ENCODE measurements at regions not wholly inside any gene's neighbourhood (a gene's known extent, or its start where the extent isn't known, plus 50 kb on each side); places are given as distances from the start of the nearest gene placed in this dataset.

- Histone ChIP-seq H2AFZ (ENCODE audit: low read depth, low read length, severe bottlenecking) (no peak overlapping the region), H4K20me1 (ENCODE audit: low read depth, low read length) (no peaks in the 10 kb centered on the region), H3K9me3 (ENCODE audit: insufficient read depth, low read length) (no peaks in the 10 kb centered on the region), H3K79me2 (ENCODE audit: insufficient read depth, low read length) (no peaks in the 10 kb centered on the region), H3K9me2 (replicated peaks; ENCODE audit: insufficient read depth, low read length) (no peaks in the 10 kb centered on the region), H3F3A (ENCODE audit: insufficient read depth) (no peaks in the 10 kb centered on the region), H3K27me3 (ENCODE audit: low read length) (no peaks in the 10 kb centered on the region), H3K27ac (ENCODE audit: low read depth, low read length) (no peak overlapping the region), H3K4me3 (ENCODE audit: insufficient read depth, low read length, poor library complexity, severe bottlenecking) (no peak overlapping the region), H3K36me3 (ENCODE audit: low read length) (no peaks in the 10 kb centered on the region), H3K4me2 (ENCODE audit: low read depth, low read length, poor library complexity, severe bottlenecking) (no peak overlapping the region), H3K9ac (ENCODE audit: low read length) (no peak overlapping the region)
- no peak for TF ChIP-seq CTCF (IDR thresholded peaks at IDR 0.05; ENCODE audit: insufficient read depth, low read length, poor library complexity, severe bottlenecking)
- TF ChIP-seq EZH2phosphoT487 (conservative IDR thresholded peaks at IDR 0.05; ENCODE audit: low read length): no peak
Observed at GRCh38 chr18:22637787-22638186, 220.1 kb upstream of the CTAGE1 start.

- H3K27ac ChIP-seq (ENCODE audit: low read depth, low read length): no peak overlapping the region
- no peak overlapping the region for H3K4me2 ChIP-seq (ENCODE audit: low read depth, low read length, poor library complexity, severe bottlenecking)
Observed at GRCh38 chr18:22639026-22639463, 221.3 kb upstream of the CTAGE1 start.

GRCh38 chr18:22639561-22639960, 221.8 kb upstream of the CTAGE1 start:
- Histone ChIP-seq H3K9me3 (ENCODE audit: insufficient read depth, low read length) (no peaks in the 10 kb centered on the region), H3K4me2 (ENCODE audit: low read depth, low read length, poor library complexity, severe bottlenecking) (no peak overlapping the region), H3K79me2 (ENCODE audit: insufficient read depth, low read length) (no peaks in the 10 kb centered on the region), H3K9ac (ENCODE audit: low read length) (no peak overlapping the region), H3F3A (ENCODE audit: insufficient read depth) (no peaks in the 10 kb centered on the region), H3K9me2 (replicated peaks; ENCODE audit: insufficient read depth, low read length) (no peaks in the 10 kb centered on the region), H2AFZ (ENCODE audit: low read depth, low read length, severe bottlenecking) (no peak overlapping the region), H3K36me3 (ENCODE audit: low read length) (no peaks in the 10 kb centered on the region), H4K20me1 (ENCODE audit: low read depth, low read length) (no peaks in the 10 kb centered on the region), H3K4me3 (ENCODE audit: insufficient read depth, low read length, poor library complexity, severe bottlenecking) (no peak overlapping the region), H3K27me3 (ENCODE audit: low read length) (no peaks in the 10 kb centered on the region), H3K27ac (ENCODE audit: low read depth, low read length) (no peak overlapping the region)
- no peak for TF ChIP-seq CTCF (IDR thresholded peaks at IDR 0.05; ENCODE audit: insufficient read depth, low read length, poor library complexity, severe bottlenecking)

More at GRCh38 chr18:22639026-22639463, 221.3 kb upstream of the CTAGE1 start:
- no peaks in the 10 kb centered on the region for H3K27me3 ChIP-seq (ENCODE audit: low read length)
- TF ChIP-seq EZH2phosphoT487 (conservative IDR thresholded peaks at IDR 0.05; ENCODE audit: low read length) (no peak), CTCF (IDR thresholded peaks at IDR 0.05; ENCODE audit: insufficient read depth, low read length, poor library complexity, severe bottlenecking) (no peak)
- no peak overlapping the region for H3K9ac ChIP-seq (ENCODE audit: low read length)
- no peaks in the 10 kb centered on the region for H3K36me3 ChIP-seq (ENCODE audit: low read length)
- no peak overlapping the region for H2AFZ ChIP-seq (ENCODE audit: low read depth, low read length, severe bottlenecking)
- H3K79me2 ChIP-seq (ENCODE audit: insufficient read depth, low read length): no peaks in the 10 kb centered on the region
- H4K20me1 ChIP-seq (ENCODE audit: low read depth, low read length): no peaks in the 10 kb centered on the region
- no peaks in the 10 kb centered on the region for H3K9me3 ChIP-seq (ENCODE audit: insufficient read depth, low read length)
- H3K4me3 ChIP-seq (ENCODE audit: insufficient read depth, low read length, poor library complexity, severe bottlenecking): no peak overlapping the region
- H3K9me2 ChIP-seq (replicated peaks; ENCODE audit: insufficient read depth, low read length): no peaks in the 10 kb centered on the region
- H3F3A ChIP-seq (ENCODE audit: insufficient read depth): no peaks in the 10 kb centered on the region
